Adrenal gland (tissue), 9 donors: ENCODE measurements at regions not wholly inside any gene's neighbourhood (a gene's known extent, or its start where the extent isn't known, plus 50 kb on each side); places are given as distances from the start of the nearest gene placed in this dataset.

Experiments used
- DNase-seq, 7 donors: peaks; one replicate each; pipeline ENCODE4 v3.0.0-alpha.2; 2019 to 2020
- H3K27ac ChIP-seq, 5 donors: fragments of 200-600 bp; sonication (generic) in 4 of 5; 1 replicate in 3 of 5; 2 replicates in 2 of 5; pipeline versions ENCODE4 v1.5.1 to v1.8.0; 2016 to 2020; ENCODE audit warnings: mild to moderate bottlenecking in 1 of 5
- H3K27me3 ChIP-seq: fragments of 200-600 bp; 2 replicates; pipeline ENCODE4 v1.8.0; 2021
- H3K36me3 ChIP-seq, 2 donors: fragments of 200-600 bp; replicated peaks in 1 of 2; 1 replicate in 1 of 2; 2 replicates in 1 of 2; pipeline versions ENCODE4 v1.5.1 to v1.8.0; 2018 to 2022
- H3K4me1 ChIP-seq, 2 donors: fragments of 200-600 bp; replicated peaks in 1 of 2; 1 replicate in 1 of 2; 2 replicates in 1 of 2; pipeline versions ENCODE4 v1.5.1 to v1.8.0; 2018 to 2021
- H3K4me3 ChIP-seq, 4 donors: fragments of 200-600 bp; sonication (generic) in 3 of 4; one replicate each; pipeline ENCODE4 v1.5.1; 2016 to 2018
- H3K9me3 ChIP-seq, 3 donors: fragments of 200-600 bp; sonication (generic) in 1 of 3; replicated peaks in 1 of 3; 1 replicate in 2 of 3; 2 replicates in 1 of 3; pipeline versions ENCODE4 v1.5.1 to v1.8.0; 2016 to 2021
- POLR2A ChIP-seq, 2 donors: fragments of 450-650 bp; IDR thresholded peaks; one replicate each; pipeline ENCODE4 v1.6.1; 2017; ENCODE audit warnings: antibody characterized with exemption in 2 of 2, mild to moderate bottlenecking in 2 of 2, moderate library complexity in 1 of 2
- whole genome bisulfite sequencing, 4 donors: extraction: QIAGEN DNeasy Blood & Tissue Kit in 2 of 4; methylation state at CpG; one replicate each; pipeline versions ENCODE4 v1.1.5 to v1.1.7; 2013 to 2017; 5-methylcytosine and 5-hydroxymethylcytosine counted together
- intact Hi-C, 2 donors: fragments of 100-400 bp; cut with DNase I; formaldehyde crosslinking; loops; one replicate each; pipeline versions ENCODE4 v1.14.1 to v1.15.0; 2022 to 2023
- TF ChIP-seq, protein P1 (sequence below), 6 experiments: fragments of 450-650 bp in 4 of 6; fragments of 200-600 bp in 2 of 6; sonication (generic) in 1 of 6; IDR thresholded peaks; 1 replicate in 5 of 6; 2 replicates in 1 of 6; pipeline versions ENCODE4 v1.5.1 to v1.8.0; 2016 to 2021; ENCODE audit warnings: antibody characterized with exemption in 6 of 6, mild to moderate bottlenecking in 2 of 6, moderate library complexity in 1 of 6
- donor health status: healthy with polysubstance abuse.
- donor health status: Bipolar disorder and iron deficiency.
- donor health status: DM: yes; HTN: yes; CAD: no.
- donor health status: DM: no; HTN: no; CAD: no.
- donor health status: DM: no; HTN: no; CAD: no.

DNA sequence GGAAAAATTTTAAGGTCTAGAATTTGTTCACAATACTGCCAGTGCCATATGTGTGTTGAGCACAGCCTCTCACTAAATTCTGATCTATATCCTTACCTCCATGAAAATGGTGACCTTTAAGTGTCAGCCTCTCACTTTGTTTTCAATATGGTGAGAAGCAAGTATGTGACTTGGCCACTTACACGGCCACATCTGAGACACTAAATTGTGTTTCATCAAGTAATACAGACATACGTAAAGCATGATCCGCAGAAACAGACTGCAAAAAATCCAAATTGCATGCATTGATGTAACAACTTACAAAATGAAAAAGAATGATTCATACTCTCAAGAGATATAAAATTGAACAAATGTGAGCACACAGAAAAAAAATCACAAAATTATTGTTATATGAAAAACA lies 55.2 kb upstream of the UGP2 start:
- H3K36me3 ChIP-seq: no peaks in the 10 kb centered on the region
- H3K27ac ChIP-seq: no peak overlapping the region
- intact Hi-C loops: no loop called here

DNA sequence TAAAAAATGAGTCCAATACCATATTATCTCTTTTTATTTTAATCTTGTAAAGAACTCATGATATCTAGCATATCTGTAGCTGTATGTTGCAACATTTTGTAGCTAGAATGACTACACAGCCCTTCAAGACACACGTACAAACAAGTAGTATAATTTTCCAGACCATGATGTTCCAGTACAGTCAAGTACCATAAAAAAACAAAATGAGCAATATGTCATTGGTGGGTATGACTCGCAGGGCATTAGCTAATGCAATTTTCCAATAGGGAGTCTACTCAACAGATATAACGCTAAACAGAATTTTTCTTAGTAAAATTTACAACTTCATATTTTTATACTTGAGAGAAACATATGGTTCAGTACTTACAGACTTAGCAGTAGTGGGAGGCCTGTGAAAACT lies 53.6 kb upstream of the UGP2 start:
- TF ChIP-seq POLR2A (IDR thresholded peaks at IDR 0.05): no peak
- TF ChIP-seq, protein P1, sequence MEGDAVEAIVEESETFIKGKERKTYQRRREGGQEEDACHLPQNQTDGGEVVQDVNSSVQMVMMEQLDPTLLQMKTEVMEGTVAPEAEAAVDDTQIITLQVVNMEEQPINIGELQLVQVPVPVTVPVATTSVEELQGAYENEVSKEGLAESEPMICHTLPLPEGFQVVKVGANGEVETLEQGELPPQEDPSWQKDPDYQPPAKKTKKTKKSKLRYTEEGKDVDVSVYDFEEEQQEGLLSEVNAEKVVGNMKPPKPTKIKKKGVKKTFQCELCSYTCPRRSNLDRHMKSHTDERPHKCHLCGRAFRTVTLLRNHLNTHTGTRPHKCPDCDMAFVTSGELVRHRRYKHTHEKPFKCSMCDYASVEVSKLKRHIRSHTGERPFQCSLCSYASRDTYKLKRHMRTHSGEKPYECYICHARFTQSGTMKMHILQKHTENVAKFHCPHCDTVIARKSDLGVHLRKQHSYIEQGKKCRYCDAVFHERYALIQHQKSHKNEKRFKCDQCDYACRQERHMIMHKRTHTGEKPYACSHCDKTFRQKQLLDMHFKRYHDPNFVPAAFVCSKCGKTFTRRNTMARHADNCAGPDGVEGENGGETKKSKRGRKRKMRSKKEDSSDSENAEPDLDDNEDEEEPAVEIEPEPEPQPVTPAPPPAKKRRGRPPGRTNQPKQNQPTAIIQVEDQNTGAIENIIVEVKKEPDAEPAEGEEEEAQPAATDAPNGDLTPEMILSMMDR (IDR thresholded peaks at IDR 0.05): no peak
- WGBS, 4 donors: 75 to 84% (median 79%) methylated on average over 3 of the region's 3 CpGs
- Histone ChIP-seq H3K4me3 (no peak overlapping the region), H3K36me3 (no peaks in the 10 kb centered on the region), H3K9me3 (no peaks in the 10 kb centered on the region), H3K4me1 (peaks cover 0 to 6% of the 10 kb centered on the region in 2 donors), H3K27me3 (no peaks in the 10 kb centered on the region), H3K27ac (no peak overlapping the region)
- no peak for DNase-seq
- intact Hi-C loops: no loop called here

More for the DNA sequence above, 55.2 kb upstream of the UGP2 start:
- WGBS, 4 donors: 88 to 96% (median 94%) methylated on average over 3 of the region's 3 CpGs
- H3K4me3 ChIP-seq: no peak overlapping the region
- TF ChIP-seq, protein P1 (IDR thresholded peaks at IDR 0.05): no peak
- no peak for TF ChIP-seq POLR2A (IDR thresholded peaks at IDR 0.05)
- no peaks in the 10 kb centered on the region for H3K27me3 ChIP-seq
- no peaks in the 10 kb centered on the region for H3K9me3 ChIP-seq
- peaks cover 0 to 6% of the 10 kb centered on the region in 2 donors for H3K4me1 ChIP-seq
- DNase-seq: no peak

DNA sequence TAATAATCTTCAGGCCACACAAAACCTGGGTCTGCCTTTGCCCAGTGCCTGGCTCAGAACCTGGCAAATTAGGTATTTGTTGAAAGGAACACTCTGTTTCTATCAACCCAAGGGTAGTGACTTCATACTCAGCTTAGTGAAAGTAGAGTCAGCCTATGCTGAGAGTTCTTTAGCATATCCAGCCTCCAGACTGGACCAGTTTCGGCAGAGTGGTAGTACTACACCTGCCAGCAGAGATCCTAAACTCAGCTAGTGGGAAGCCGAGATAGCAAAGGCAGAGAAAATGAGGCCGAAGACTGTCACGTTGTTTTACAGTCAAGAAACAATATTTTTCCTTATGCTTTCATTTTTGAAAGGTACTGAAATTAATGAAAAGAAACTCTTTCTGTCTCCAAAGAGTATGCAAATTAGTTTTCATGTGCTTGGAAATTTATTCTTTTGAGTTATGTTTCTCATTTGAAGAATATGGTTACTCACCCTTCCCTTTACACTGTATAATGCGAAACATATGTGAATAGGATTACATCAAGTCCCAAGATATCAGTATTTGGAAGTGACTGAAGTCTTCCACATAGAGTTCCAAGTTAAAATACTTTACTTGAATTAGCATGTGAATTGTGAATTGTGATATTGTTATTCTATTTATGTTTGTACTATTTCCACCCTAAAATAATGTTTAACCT lies 52.2 kb upstream of the UGP2 start:
- no peak overlapping the region for H3K27ac ChIP-seq
- no peaks in the 10 kb centered on the region for H3K36me3 ChIP-seq
- peaks cover 0 to 6% of the 10 kb centered on the region in 2 donors for H3K4me1 ChIP-seq
- no peak for TF ChIP-seq POLR2A (IDR thresholded peaks at IDR 0.05)
- TF ChIP-seq, protein P1 (IDR thresholded peaks at IDR 0.05): no peak
- intact Hi-C loops: no loop called here
- no peaks in the 10 kb centered on the region for H3K9me3 ChIP-seq
- no peak overlapping the region for H3K4me3 ChIP-seq
- no peak for DNase-seq
- WGBS, 4 donors: 83 to 95% (median 90%) methylated on average over 5 of the region's 5 CpGs
- no peaks in the 10 kb centered on the region for H3K27me3 ChIP-seq

DNA sequence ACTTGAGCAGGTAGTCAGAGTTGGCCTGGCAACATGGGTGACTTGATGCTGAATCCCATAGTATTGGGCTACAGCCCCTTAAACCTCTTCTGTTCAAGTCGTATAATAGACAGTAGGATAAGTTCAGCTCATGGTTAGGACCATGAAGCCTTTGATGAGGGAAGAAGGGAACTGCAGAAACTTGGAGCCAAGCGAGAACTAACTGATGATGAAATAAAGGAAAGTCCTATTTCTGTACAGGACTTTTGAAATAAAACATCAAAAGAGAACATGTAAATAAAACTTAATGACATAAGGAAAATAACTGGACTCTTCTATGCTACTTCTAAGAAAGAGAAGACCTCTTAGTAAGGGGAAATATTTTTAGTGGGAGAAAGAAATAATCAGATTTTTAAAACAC lies 51.2 kb upstream of the UGP2 start:
- H3K27me3 ChIP-seq: no peaks in the 10 kb centered on the region
- TF ChIP-seq POLR2A (IDR thresholded peaks at IDR 0.05): no peak
- TF ChIP-seq, protein P1 (IDR thresholded peaks at IDR 0.05): no peak
- 71 to 86% (median 79%) methylated on average over 2 of the region's 2 CpGs for WGBS, 4 donors
- H3K9me3 ChIP-seq: no peaks in the 10 kb centered on the region
- no peaks in the 10 kb centered on the region for H3K36me3 ChIP-seq
- H3K4me3 ChIP-seq: no peak overlapping the region
- intact Hi-C loops: no loop called here
- H3K27ac ChIP-seq: no peak overlapping the region
- DNase-seq: no peak
- peaks cover 0 to 6% of the 10 kb centered on the region in 2 donors for H3K4me1 ChIP-seq
